Astrocyte of the spinal cord (primary cell): ENCODE measurements at regions not wholly inside any gene's neighbourhood (a gene's known extent, or its start where the extent isn't known, plus 50 kb on each side); places are given as distances from the start of the nearest gene placed in this dataset.
"Not testable (repeated sequence)": the region's sequence is repeated elsewhere in the genome, so short reads cannot be mapped to it uniquely, and the experiment has no call there.

Experiments
- DNase-seq: peaks from one replicate; pipeline ENCODE4 v3.0.0; 2011; ENCODE audit warnings: low read depth, low spot score
- H3K4me3 ChIP-seq: 2 replicates; pipeline ENCODE4 v1.5.1; 2011; ENCODE audit warnings: low read depth, mild to moderate bottlenecking, low read length, moderate library complexity
- in situ Hi-C: cut with HindIII; loops from 2 replicates; pipeline ENCODE4 v1.10.0; 2017; ENCODE audit warnings: low sequenced_read_pairs
- TF ChIP-seq, protein P1 (sequence below): IDR thresholded peaks from 2 replicates; pipeline ENCODE4 v1.5.1; 2012; ENCODE audit warnings: low read depth, mild to moderate bottlenecking, low read length, inconsistent platforms

DNA sequence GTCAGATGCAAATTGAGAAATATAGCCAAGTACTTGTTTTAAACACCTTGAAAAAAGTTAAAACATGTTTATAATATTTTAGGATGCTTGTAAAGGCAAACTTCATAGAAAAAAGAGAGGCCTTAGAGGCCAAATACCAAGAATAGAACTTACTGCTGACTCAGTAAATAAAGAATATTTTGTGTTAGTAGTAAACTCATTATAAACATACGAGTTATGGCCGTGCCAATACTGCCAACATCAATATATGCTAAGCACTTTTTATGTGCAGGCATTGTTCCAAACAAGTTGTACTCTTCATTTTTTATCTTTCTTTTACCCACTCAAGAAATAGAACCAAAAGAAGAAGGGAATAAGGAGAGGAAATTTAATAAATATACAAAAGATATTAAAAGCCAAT lies 705.9 kb upstream of the NCAM2 start:
- DNase-seq = no peak
- H3K4me3 ChIP-seq = no peak overlapping the region
- in situ Hi-C loops = no loop called here
- TF ChIP-seq, protein P1, sequence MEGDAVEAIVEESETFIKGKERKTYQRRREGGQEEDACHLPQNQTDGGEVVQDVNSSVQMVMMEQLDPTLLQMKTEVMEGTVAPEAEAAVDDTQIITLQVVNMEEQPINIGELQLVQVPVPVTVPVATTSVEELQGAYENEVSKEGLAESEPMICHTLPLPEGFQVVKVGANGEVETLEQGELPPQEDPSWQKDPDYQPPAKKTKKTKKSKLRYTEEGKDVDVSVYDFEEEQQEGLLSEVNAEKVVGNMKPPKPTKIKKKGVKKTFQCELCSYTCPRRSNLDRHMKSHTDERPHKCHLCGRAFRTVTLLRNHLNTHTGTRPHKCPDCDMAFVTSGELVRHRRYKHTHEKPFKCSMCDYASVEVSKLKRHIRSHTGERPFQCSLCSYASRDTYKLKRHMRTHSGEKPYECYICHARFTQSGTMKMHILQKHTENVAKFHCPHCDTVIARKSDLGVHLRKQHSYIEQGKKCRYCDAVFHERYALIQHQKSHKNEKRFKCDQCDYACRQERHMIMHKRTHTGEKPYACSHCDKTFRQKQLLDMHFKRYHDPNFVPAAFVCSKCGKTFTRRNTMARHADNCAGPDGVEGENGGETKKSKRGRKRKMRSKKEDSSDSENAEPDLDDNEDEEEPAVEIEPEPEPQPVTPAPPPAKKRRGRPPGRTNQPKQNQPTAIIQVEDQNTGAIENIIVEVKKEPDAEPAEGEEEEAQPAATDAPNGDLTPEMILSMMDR = no peak

DNA sequence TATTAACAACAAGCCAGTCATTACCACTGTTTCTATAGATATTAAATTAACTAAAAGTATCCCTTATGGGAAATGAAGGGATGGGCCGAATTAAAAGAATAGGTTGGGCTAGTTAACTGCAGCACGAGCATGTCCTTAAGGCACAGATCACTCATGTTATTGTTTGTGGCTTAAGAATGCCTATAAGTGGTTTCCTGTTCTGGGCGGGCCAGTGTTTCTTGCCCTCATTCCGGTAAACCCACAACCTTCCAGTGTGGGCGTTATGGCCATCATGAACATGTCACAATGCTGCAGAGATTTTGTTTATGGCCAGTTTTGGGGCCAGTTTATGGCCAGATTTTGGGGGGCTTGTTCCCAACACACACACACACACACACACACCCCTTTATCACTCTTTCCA lies 705.4 kb upstream of the NCAM2 start:
- DNase-seq, in situ Hi-C loops, H3K4me3 ChIP-seq: not testable (repeated sequence)

DNA sequence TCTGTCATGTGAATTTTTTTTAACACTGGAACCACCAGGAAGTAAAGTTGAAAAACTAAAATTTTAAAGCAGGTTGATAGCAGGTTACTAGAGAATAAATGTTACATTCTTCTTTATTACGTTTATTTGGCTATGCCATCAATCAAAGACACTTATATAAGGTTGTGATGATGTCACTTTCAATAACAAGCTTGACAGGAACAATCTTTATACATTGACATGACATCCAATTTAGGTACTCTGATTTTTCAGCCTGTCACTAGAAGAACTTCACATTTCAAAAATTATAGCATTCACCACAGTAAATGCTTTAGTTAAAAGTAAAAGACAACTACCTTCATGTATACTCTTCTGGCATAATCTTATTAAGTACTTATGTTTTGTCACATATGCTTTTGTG lies 696.8 kb upstream of the NCAM2 start:
- TF ChIP-seq, protein P1 = no peak
- in situ Hi-C loops = no loop called here
- no peak overlapping the region for H3K4me3 ChIP-seq
- no peak for DNase-seq

DNA sequence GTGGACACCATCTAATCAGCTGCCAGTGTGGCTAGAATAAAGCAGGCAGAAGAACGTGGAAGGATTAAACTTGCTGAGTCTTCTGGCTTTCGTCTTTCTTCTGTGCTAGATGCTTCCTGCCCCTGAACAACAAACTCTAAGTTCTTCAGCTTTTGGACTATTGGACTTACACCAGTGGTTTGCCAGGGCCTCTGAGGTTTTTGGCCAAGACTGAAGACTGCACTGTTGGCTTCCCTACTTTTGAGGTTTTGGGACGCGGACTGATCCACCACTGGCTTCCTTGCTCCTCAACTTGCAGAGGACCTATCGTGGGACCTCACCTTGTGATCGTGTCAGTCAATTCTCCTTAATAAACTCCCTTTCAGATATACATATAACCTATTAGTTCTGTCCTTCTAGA lies 696.1 kb upstream of the NCAM2 start:
- in situ Hi-C loops = no loop called here
- H3K4me3 ChIP-seq = no peak overlapping the region
- TF ChIP-seq, protein P1 = no peak
- DNase-seq = no peak

DNA sequence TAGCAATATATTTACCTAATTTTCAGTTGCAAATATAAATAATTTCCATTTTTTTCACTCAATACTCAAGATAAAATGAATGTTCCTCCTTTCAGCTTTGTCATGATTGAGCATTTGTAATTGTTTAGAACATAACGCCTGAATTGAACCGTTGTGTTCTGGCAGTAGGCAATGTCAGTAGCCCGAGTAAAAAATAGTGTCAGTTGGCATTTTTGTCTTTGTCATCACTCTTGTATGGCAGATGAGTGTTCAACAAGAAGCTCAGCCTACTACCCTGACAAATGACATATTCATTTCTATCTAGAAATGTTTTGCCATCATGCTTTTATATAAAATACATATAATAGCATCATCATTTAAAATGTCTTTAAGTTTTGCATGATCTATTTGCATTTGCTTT lies 691.4 kb upstream of the NCAM2 start:
- TF ChIP-seq, protein P1 = no peak
- no peak for DNase-seq
- in situ Hi-C loops = no loop called here
- no peak overlapping the region for H3K4me3 ChIP-seq

DNA sequence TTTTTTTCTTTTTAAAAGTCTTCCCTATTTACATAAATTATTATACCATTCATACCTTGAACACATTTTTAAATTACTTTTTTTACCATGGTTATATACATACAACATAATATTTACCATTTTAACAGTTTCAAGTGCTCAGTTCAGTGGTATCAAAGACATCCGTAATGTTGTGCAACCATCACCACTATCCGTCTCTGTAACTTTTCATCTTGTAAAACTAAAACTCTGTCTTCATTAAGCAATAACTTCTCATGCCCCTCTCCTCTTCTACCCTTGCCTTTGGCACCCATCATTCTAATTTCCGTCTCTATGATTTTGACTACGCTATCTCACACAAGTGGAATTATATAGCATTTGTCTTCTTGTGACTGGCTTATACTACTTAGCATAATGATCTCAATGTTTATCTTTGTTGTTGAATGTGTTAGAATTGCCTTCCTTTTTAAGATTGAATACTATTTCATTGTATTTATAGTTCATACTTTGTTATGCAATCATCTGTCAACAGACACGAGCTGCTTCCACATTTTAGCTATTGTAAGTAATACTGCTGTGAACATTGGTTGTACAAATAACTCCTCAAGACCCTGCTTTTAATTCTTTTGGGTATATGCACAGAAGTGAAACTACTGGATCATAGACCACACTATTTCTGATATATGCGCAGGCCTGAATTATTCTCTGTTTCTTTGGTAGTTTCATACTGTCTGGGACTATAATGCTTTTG lies 689.5 kb upstream of the NCAM2 start:
- TF ChIP-seq, protein P1 = no peak
- in situ Hi-C loops = no loop called here
- H3K4me3 ChIP-seq = no peak overlapping the region
- DNase-seq = no peak

DNA sequence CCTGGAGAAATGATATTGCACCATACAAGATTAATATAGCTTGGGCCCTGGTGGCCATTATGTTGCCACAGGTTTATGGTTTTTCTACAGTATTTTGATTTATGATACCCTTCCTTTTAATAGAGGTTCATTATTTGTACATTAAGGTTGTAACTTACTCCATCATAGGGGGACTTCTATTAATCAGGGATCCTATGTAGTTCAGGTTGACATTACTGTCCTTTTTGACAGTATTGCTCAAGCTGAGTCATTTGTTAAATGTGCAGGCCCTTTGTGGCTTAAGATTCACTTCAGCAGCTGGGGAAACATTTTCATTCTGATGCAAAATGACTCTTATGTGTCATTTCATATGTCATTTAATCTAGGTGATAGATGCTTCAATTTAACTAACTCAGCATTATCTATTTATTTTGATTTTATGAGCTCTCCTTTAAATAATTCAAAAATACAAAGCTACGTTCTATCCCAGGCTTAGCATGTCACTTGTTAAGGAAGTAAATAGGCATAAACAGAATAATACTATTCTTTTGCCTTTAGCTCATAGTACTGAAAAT lies 686.9 kb upstream of the NCAM2 start:
- TF ChIP-seq, protein P1 = no peak
- no peak for DNase-seq
- H3K4me3 ChIP-seq = no peak overlapping the region
- in situ Hi-C loops = no loop called here
